ENCODE measurements at regions not wholly inside any gene's neighbourhood (a gene's known extent, or its start where the extent isn't known, plus 50 kb on each side); places are given as distances from the start of the nearest gene placed in this dataset.
"Not testable (repeated sequence)": the region's sequence is repeated elsewhere in the genome, so short reads cannot be mapped to it uniquely, and the experiment has no call there.

GRCh38 chr17:45651145-45651709, 132.9 kb upstream of the CRHR1 start:
- DNase-seq, result no peak

- DNase-seq, result no peak
Measured at GRCh38 chr17:45653616-45654015, 130.5 kb upstream of the CRHR1 start.

- DNase-seq, result no peak
Measured at GRCh38 chr17:45656527-45657181, 127.5 kb upstream of the CRHR1 start.

- no peak for DNase-seq
Measured at GRCh38 chr17:45660474-45660873, 123.6 kb upstream of the CRHR1 start.

GRCh38 chr17:45662432-45662831, 121.7 kb upstream of the CRHR1 start:
- no peak for DNase-seq

- no peak for DNase-seq
Measured at GRCh38 chr17:45663772-45664171, 120.3 kb upstream of the CRHR1 start.

- no peak for DNase-seq
Measured at GRCh38 chr17:45664921-45665320, 119.2 kb upstream of the CRHR1 start.

- DNase-seq, result no peak
Measured at GRCh38 chr17:45666046-45666600, 118.0 kb upstream of the CRHR1 start.

GRCh38 chr17:45666641-45667040, 117.5 kb upstream of the CRHR1 start:
- DNase-seq, result no peak

GRCh38 chr17:45667591-45668171, 116.4 kb upstream of the CRHR1 start:
- no peak for DNase-seq

- DNase-seq, result no peak
Measured at GRCh38 chr17:45668316-45668715, 115.8 kb upstream of the CRHR1 start.

GRCh38 chr17:45672301-45672700, 111.8 kb upstream of the CRHR1 start:
- DNase-seq, result peak; percentile 81

- no peak for DNase-seq
Measured at GRCh38 chr17:45672792-45673191, 111.3 kb upstream of the CRHR1 start.

GRCh38 chr17:45673759-45674158, 110.4 kb upstream of the CRHR1 start:
- DNase-seq, result not testable (repeated sequence)

GRCh38 chr17:45675012-45675411, 109.1 kb upstream of the CRHR1 start:
- peak; percentile 53 for DNase-seq

GRCh38 chr17:45675892-45676291, 108.2 kb upstream of the CRHR1 start:
- DNase-seq, result no peak

GRCh38 chr17:45676695-45677094, 107.4 kb upstream of the CRHR1 start:
- no peak for DNase-seq

GRCh38 chr17:45677770-45678169, 106.3 kb upstream of the CRHR1 start:
- no peak for DNase-seq

- no peak for DNase-seq
Measured at GRCh38 chr17:45679426-45679825, 104.7 kb upstream of the CRHR1 start.

GRCh38 chr17:45680360-45680759, 103.8 kb upstream of the CRHR1 start:
- DNase-seq, result no peak

GRCh38 chr17:45681706-45682105, 102.4 kb upstream of the CRHR1 start:
- no peak for DNase-seq

- DNase-seq, result no peak
Measured at GRCh38 chr17:45686250-45686649, 97.9 kb upstream of the CRHR1 start.

GRCh38 chr17:45687594-45687993, 96.5 kb upstream of the CRHR1 start:
- DNase-seq, result no peak

GRCh38 chr17:45688353-45688752, 95.8 kb upstream of the CRHR1 start:
- DNase-seq, result no peak

Measured in DMS79 (cell line).